ENCODE measurements at regions not wholly inside any gene's neighbourhood (a gene's known extent, or its start where the extent isn't known, plus 50 kb on each side); places are given as distances from the start of the nearest gene placed in this dataset.

DNA sequence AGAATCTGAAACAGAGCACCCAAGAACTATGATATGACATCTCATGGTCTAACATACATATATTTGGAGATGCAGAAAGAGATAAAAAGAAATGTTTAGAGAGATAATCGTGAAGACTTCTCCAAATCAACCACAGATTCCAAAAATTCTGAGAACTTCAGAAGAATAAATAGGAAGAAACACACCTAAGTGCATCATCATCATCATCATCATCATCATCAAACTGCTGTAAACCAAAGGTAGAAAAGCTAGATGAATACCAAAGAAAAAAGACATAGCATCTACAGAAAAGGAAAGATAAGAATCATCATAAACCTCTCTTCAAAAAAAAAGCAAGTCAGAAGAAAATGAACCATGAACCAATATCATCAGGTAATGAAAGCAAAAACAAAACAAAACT lies 124.2 kb downstream of the PPP1R3A start:
- TF ChIP-seq, protein P1, sequence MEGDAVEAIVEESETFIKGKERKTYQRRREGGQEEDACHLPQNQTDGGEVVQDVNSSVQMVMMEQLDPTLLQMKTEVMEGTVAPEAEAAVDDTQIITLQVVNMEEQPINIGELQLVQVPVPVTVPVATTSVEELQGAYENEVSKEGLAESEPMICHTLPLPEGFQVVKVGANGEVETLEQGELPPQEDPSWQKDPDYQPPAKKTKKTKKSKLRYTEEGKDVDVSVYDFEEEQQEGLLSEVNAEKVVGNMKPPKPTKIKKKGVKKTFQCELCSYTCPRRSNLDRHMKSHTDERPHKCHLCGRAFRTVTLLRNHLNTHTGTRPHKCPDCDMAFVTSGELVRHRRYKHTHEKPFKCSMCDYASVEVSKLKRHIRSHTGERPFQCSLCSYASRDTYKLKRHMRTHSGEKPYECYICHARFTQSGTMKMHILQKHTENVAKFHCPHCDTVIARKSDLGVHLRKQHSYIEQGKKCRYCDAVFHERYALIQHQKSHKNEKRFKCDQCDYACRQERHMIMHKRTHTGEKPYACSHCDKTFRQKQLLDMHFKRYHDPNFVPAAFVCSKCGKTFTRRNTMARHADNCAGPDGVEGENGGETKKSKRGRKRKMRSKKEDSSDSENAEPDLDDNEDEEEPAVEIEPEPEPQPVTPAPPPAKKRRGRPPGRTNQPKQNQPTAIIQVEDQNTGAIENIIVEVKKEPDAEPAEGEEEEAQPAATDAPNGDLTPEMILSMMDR (IDR thresholded peaks at IDR 0.05; ENCODE audit: insufficient read depth, low read length, poor library complexity, severe bottlenecking) = no peak
- Histone ChIP-seq H3K4me3 (ENCODE audit: low read depth, low read length) (no peak overlapping the region), H3K27me3 (ENCODE audit: control insufficient read depth, insufficient read depth, low read length) (no peaks in the 10 kb centered on the region), H3K36me3 (ENCODE audit: control insufficient read depth, insufficient read depth, low read length) (no peaks in the 10 kb centered on the region)
- no peak for DNase-seq (ENCODE audit: low read depth)

DNA sequence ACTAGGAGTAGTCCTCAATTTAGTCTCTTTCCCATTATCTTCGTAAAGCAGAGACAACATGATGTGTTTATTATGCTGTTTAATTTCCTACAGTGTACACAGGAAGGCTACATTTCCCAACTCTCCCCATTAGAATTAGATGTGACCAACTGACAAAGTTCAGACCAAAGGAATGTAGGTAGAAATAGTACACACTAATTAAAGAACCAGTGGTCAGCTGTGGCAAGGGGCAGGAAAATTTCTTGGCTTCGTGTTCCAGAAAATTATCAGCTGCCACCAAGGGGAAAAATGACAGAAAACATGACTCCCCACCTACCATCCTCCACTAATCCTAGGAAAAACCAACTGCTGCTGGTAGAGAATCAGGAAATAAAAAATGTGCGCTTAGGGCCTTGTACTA lies 125.6 kb downstream of the PPP1R3A start:
- no peak overlapping the region for H3K4me3 ChIP-seq (ENCODE audit: low read depth, low read length)
- no peak for DNase-seq (ENCODE audit: low read depth)
- no peaks in the 10 kb centered on the region for H3K27me3 ChIP-seq (ENCODE audit: control insufficient read depth, insufficient read depth, low read length)
- no peaks in the 10 kb centered on the region for H3K36me3 ChIP-seq (ENCODE audit: control insufficient read depth, insufficient read depth, low read length)
- TF ChIP-seq, protein P1 (IDR thresholded peaks at IDR 0.05; ENCODE audit: insufficient read depth, low read length, poor library complexity, severe bottlenecking) = no peak

DNA sequence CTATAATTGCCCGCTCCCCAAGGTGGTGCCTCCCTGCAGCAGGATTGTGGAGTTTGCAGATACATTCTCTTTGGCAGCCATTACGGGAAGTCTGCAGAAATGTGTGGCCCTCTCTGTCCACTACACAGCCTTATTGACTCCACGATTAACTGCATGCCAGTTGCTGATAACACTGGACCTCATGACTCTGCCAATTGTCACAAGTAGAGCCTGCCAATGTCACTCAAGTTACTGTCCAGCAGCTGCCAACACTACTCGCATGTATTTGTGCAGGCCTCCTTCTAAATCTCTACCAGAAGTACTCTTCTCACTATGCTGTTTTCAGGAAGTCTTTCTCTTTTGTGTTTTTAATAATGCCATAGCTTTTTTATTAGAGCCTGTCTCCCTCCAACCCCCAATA lies 128.8 kb downstream of the PPP1R3A start:
- Histone ChIP-seq H3K36me3 (ENCODE audit: control insufficient read depth, insufficient read depth, low read length) (no peaks in the 10 kb centered on the region), H3K27me3 (ENCODE audit: control insufficient read depth, insufficient read depth, low read length) (no peaks in the 10 kb centered on the region), H3K4me3 (ENCODE audit: low read depth, low read length) (no peak overlapping the region)
- no peak for DNase-seq (ENCODE audit: low read depth)
- TF ChIP-seq, protein P1 (IDR thresholded peaks at IDR 0.05; ENCODE audit: insufficient read depth, low read length, poor library complexity, severe bottlenecking) = no peak

DNA sequence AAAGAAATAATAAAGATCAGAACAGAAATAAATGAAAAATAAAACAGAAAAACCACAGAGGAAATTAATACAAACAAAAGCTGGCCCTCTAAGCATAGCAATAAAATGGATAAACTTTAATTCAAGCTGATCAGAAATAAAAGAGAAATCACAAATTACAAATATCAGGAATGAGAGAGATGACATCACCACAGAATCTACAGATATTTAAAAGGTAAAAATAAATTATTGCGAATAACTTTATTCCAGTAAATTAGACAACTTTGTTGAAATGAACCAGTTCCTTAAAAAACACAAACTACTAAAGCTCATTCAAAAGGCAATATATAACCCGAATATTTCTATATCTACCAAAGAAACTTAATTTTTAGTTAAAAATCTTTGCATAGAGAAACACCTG lies 131.7 kb downstream of the PPP1R3A start:
- Histone ChIP-seq H3K27me3 (ENCODE audit: control insufficient read depth, insufficient read depth, low read length) (no peaks in the 10 kb centered on the region), H3K4me3 (ENCODE audit: low read depth, low read length) (no peak overlapping the region), H3K36me3 (ENCODE audit: control insufficient read depth, insufficient read depth, low read length) (no peaks in the 10 kb centered on the region)
- DNase-seq (ENCODE audit: low read depth) = no peak
- TF ChIP-seq, protein P1 (IDR thresholded peaks at IDR 0.05; ENCODE audit: insufficient read depth, low read length, poor library complexity, severe bottlenecking) = no peak

DNA sequence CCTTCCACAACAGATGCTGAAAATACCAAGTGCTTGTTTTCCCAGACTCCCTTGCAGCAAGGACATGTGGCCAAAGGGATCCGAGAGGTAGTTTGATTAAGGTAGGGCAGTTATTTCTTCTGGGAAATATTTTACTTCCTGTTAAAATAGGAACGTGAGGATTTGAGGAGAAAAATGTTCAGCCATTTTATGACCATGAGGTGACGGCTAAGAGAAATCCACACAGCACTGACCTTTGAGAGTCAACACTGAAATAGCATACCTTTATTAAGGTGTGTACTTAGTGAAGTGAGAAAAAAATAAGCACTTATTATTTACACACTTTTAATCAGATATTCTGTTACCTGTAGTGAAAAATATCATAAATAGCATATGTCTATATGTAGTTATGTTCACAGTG lies 133.9 kb downstream of the PPP1R3A start:
- no peak for DNase-seq (ENCODE audit: low read depth)
- TF ChIP-seq, protein P1 (IDR thresholded peaks at IDR 0.05; ENCODE audit: insufficient read depth, low read length, poor library complexity, severe bottlenecking) = no peak
- Histone ChIP-seq H3K4me3 (ENCODE audit: low read depth, low read length) (no peak overlapping the region), H3K36me3 (ENCODE audit: control insufficient read depth, insufficient read depth, low read length) (no peaks in the 10 kb centered on the region), H3K27me3 (ENCODE audit: control insufficient read depth, insufficient read depth, low read length) (no peaks in the 10 kb centered on the region)

DNA sequence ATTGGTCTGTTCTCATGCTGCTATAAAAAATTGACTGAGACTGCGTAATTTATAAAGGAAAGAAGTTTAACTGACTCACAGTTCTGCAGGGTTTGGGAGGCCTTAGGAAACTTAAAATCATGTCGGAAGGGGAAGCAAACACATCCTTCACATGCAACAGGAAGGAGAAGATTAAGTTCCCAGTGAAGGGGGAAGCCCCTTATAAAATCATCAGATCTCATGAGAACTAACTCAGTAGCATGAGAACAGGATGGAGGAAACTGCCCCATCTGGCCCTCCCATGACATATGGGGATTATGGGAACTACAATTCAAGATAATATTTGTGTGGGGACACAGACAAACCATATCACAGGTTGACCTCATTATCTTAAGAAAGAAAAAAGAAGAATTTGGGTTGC lies 134.5 kb downstream of the PPP1R3A start:
- Histone ChIP-seq H3K27me3 (ENCODE audit: control insufficient read depth, insufficient read depth, low read length) (no peaks in the 10 kb centered on the region), H3K4me3 (ENCODE audit: low read depth, low read length) (no peak overlapping the region), H3K36me3 (ENCODE audit: control insufficient read depth, insufficient read depth, low read length) (no peaks in the 10 kb centered on the region)
- no peak for DNase-seq (ENCODE audit: low read depth)
- TF ChIP-seq, protein P1 (IDR thresholded peaks at IDR 0.05; ENCODE audit: insufficient read depth, low read length, poor library complexity, severe bottlenecking) = no peak
